T-helper 2 cell (primary cell): ENCODE measurements at regions not wholly inside any gene's neighbourhood (a gene's known extent, or its start where the extent isn't known, plus 50 kb on each side); places are given as distances from the start of the nearest gene placed in this dataset.

Experiments used
- DNase-seq, 5 experiments: peaks; one replicate each; pipeline versions ENCODE4 v3.0.0 to v3.0.0-alpha.2; 2012 to 2022

- DNase-seq, result no peak
These were observed 110.5 kb upstream of the ID2 start for GRCh38 chr2:8571301-8571791.

- DNase-seq, result no peak
These were observed 109.9 kb upstream of the ID2 start for GRCh38 chr2:8571792-8572499.

GRCh38 chr2:8572712-8573233, 109.1 kb upstream of the ID2 start:
- no peak for DNase-seq

- no peak for DNase-seq
These were observed 108.5 kb upstream of the ID2 start for GRCh38 chr2:8573234-8573941.

- DNase-seq, result no peak
These were observed 108.0 kb upstream of the ID2 start for GRCh38 chr2:8573942-8574195.

- DNase-seq, result no peak
These were observed 107.4 kb upstream of the ID2 start for GRCh38 chr2:8574196-8575037.

- peak in 3 of 5 experiments; percentile 19 to 51 (median 50) for DNase-seq
These were observed 106.6 kb upstream of the ID2 start for GRCh38 chr2:8575038-8575833.

GRCh38 chr2:8575834-8576423, 105.9 kb upstream of the ID2 start:
- DNase-seq, result no peak

- DNase-seq, result peak in 2 of 5 experiments; percentile 26 to 61
These were observed 105.2 kb upstream of the ID2 start for GRCh38 chr2:8576525-8577167.

GRCh38 chr2:8577573-8577972, 104.3 kb upstream of the ID2 start:
- no peak for DNase-seq

- DNase-seq, result no peak
These were observed 103.3 kb upstream of the ID2 start for GRCh38 chr2:8578335-8579244.

- DNase-seq, result no peak
These were observed 102.3 kb upstream of the ID2 start for GRCh38 chr2:8579485-8580085.

GRCh38 chr2:8580316-8581233, 101.3 kb upstream of the ID2 start:
- DNase-seq, result no peak

GRCh38 chr2:8581234-8581561, 100.7 kb upstream of the ID2 start:
- DNase-seq, result no peak

GRCh38 chr2:8581601-8582041, 100.2 kb upstream of the ID2 start:
- no peak for DNase-seq

- DNase-seq, result no peak
These were observed 99.7 kb upstream of the ID2 start for GRCh38 chr2:8582191-8582590.

GRCh38 chr2:8582651-8583399, 99.0 kb upstream of the ID2 start:
- DNase-seq, result no peak
